HEK293 (cell line): ENCODE measurements at regions not wholly inside any gene's neighbourhood (a gene's known extent, or its start where the extent isn't known, plus 50 kb on each side); places are given as distances from the start of the nearest gene placed in this dataset.

ENCODE experiments used
- CTCF ChIA-PET: fragments of 350-600 bp; formaldehyde crosslinking; extraction: SDS; loops from one replicate; lab custom pipeline; 2021; ENCODE audit warnings: antibody characterized with exemption; lab: Yijun Ruan, JAX
- POLR2A ChIA-PET: fragments of 300-600 bp; formaldehyde crosslinking; extraction: SDS; loops from one replicate; lab custom pipeline; 2020; ENCODE audit warnings: antibody characterized with exemption, inconsistent platforms; lab: Yijun Ruan, JAX
- H3K27ac ChIP-seq: fragments of 200-500 bp; sonication (Bioruptor generic); 2 replicates; pipeline ENCODE4 v1.5.1; 2014; ENCODE audit warnings: low read depth, low read length, control low read depth, inconsistent platforms; ENCODE audit errors: extremely low read depth
- H3K36me3 ChIP-seq, 2 experiments: fragments of 200-500 bp in 1 of 2; sonication (Bioruptor generic) in 1 of 2; 1 replicate in 1 of 2; 2 replicates in 1 of 2; pipeline ENCODE4 v1.5.1; 2014 to 2017; ENCODE audit warnings: inconsistent platforms in 2 of 2, low read length in 2 of 2; ENCODE audit not compliant: control insufficient read depth in 2 of 2, insufficient read depth in 1 of 2
- H3K4me1 ChIP-seq: fragments of 200-500 bp; sonication (Bioruptor generic); 2 replicates; pipeline ENCODE4 v1.5.1; 2014; ENCODE audit warnings: mild to moderate bottlenecking, low read length, inconsistent platforms; ENCODE audit not compliant: control insufficient read depth, insufficient read depth
- H3K4me3 ChIP-seq: 2 replicates; pipeline ENCODE4 v1.5.1; 2011; ENCODE audit warnings: low read depth, mild to moderate bottlenecking, control low read depth, low read length, moderate library complexity
- H3K9me3 ChIP-seq: fragments of 200-500 bp; sonication (Bioruptor generic); 2 replicates; pipeline ENCODE4 v1.5.1; 2014; ENCODE audit warnings: low read depth, low read length, inconsistent platforms; ENCODE audit not compliant: control insufficient read depth, insufficient read depth
- AEBP2 ChIP-seq: fragments of 450-650 bp; formaldehyde crosslinking; IDR thresholded peaks from 2 replicates; pipeline ENCODE4 v1.5.1; 2016; ENCODE audit warnings: missing biosample characterization, missing genetic modification characterization, borderline replicate concordance
- GLI4 ChIP-seq: fragments of 450-650 bp; formaldehyde crosslinking; IDR thresholded peaks from 2 replicates; pipeline ENCODE4 v1.5.1; 2016; ENCODE audit warnings: missing biosample characterization, missing genetic modification characterization
- PRDM2 ChIP-seq: fragments of 450-650 bp; formaldehyde crosslinking; IDR thresholded peaks from 2 replicates; pipeline ENCODE4 v1.5.1; 2016; ENCODE audit warnings: missing biosample characterization, missing genetic modification characterization, borderline replicate concordance
- TCF7L2 ChIP-seq: IDR thresholded peaks from 2 replicates; pipeline ENCODE4 v1.6.1; 2011; ENCODE audit warnings: low read depth, mild to moderate bottlenecking, inconsistent platforms, low read length, moderate library complexity, borderline replicate concordance
- ZNF133 ChIP-seq: fragments of 450-650 bp; formaldehyde crosslinking; IDR thresholded peaks from 2 replicates; pipeline ENCODE4 v1.5.1; 2016; ENCODE audit warnings: missing biosample characterization, missing genetic modification characterization
- ZNF18 ChIP-seq: fragments of 450-650 bp; formaldehyde crosslinking; IDR thresholded peaks from 2 replicates; pipeline ENCODE4 v1.5.1; 2016; ENCODE audit warnings: missing biosample characterization, missing genetic modification characterization
- ZNF324 ChIP-seq: fragments of 450-650 bp; formaldehyde crosslinking; IDR thresholded peaks from 2 replicates; pipeline ENCODE4 v1.5.1; 2016; ENCODE audit warnings: missing biosample characterization, missing genetic modification characterization
- ZNF341 ChIP-seq: fragments of 450-650 bp; formaldehyde crosslinking; IDR thresholded peaks from 2 replicates; pipeline ENCODE4; 2016; ENCODE audit warnings: low read depth, missing biosample characterization, missing genetic modification characterization
- ZNF362 ChIP-seq: fragments of 450-650 bp; formaldehyde crosslinking; IDR thresholded peaks from 2 replicates; pipeline ENCODE4 v1.5.1; 2016; ENCODE audit warnings: missing biosample characterization, missing genetic modification characterization
- ZNF521 ChIP-seq: fragments of 450-650 bp; formaldehyde crosslinking; IDR thresholded peaks from 2 replicates; pipeline ENCODE4 v1.5.1; 2017; ENCODE audit warnings: missing biosample characterization, mild to moderate bottlenecking, missing genetic modification characterization
- ZNF548 ChIP-seq: fragments of 450-650 bp; formaldehyde crosslinking; IDR thresholded peaks from 2 replicates; pipeline ENCODE4 v1.5.1; 2016; ENCODE audit warnings: missing biosample characterization, missing genetic modification characterization
- ZNF580 ChIP-seq: fragments of 450-650 bp; formaldehyde crosslinking; IDR thresholded peaks from 2 replicates; pipeline ENCODE4 v1.5.1; 2016; ENCODE audit warnings: missing biosample characterization, missing genetic modification characterization
- ZNF704 ChIP-seq: fragments of 450-650 bp; formaldehyde crosslinking; IDR thresholded peaks from 2 replicates; pipeline ENCODE4 v1.5.1; 2016; ENCODE audit warnings: missing biosample characterization, missing genetic modification characterization
- ZNF76 ChIP-seq: fragments of 450-650 bp; formaldehyde crosslinking; IDR thresholded peaks from 2 replicates; pipeline ENCODE4; 2016; ENCODE audit warnings: low read depth, missing biosample characterization, missing genetic modification characterization, borderline replicate concordance

GRCh38 chr5:145531038-145531734, 304.0 kb downstream of the PRELID2 start:
- Histone ChIP-seq H3K4me3 (no peak overlapping the region), H3K4me1 (no peaks in the 10 kb centered on the region), H3K9me3 (no peaks in the 10 kb centered on the region), H3K27ac (no peak overlapping the region), H3K36me3 (no peaks in the 10 kb centered on the region)
- TF ChIP-seq ZNF704 (tag by site-specific recombination) (no peak), ZNF580 (tag by site-specific recombination) (no peak), ZNF341 (tag by site-specific recombination) (no peak), ZNF133 (no peak), ZNF362 (tag by site-specific recombination) (no peak), GLI4 (tag by site-specific recombination) (no peak), ZNF18 (tag by site-specific recombination) (no peak), ZNF324 (tag by site-specific recombination) (no peak), TCF7L2 (no peak), ZNF521 (tag by site-specific recombination) (no peak), PRDM2 (tag by site-specific recombination) (no peak), AEBP2 (no peak), ZNF76 (tag by site-specific recombination) (no peak), ZNF548 (tag by site-specific recombination) (no peak)
- ChIA-PET POLR2A (no interaction called here), CTCF (interaction anchor here (0.6 kb wide), 1 partner anchor 167 kb away, joined by 3 read pairs; no protein-coding TSS in a partner anchor)
